ENCODE measurements at regions not wholly inside any gene's neighbourhood (a gene's known extent, or its start where the extent isn't known, plus 50 kb on each side); places are given as distances from the start of the nearest gene placed in this dataset.
"Not testable (repeated sequence)": the region's sequence is repeated elsewhere in the genome, so short reads cannot be mapped to it uniquely, and the experiment has no call there.

DNA sequence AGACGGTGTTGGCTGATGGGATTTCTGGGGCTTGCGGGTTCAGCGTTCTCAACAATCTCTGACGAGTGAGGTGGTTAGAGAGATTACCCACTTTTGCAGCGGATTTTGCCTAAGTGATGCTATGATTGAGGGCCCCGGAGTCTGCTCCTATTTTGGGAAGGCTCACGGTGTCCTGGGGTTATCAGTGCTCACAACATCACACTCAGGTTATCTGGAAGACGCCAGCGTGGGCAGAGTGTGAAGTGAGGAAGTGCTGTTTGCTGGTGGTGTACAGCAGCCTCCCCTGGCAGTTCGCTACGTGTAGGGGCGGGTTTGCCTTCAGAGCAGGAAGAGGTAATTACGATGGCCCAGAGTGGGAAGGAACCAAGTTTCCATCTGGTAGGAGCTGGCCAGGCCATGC, 341.2 kb upstream of the IRX2 start:
- Histone ChIP-seq H3K9ac (ENCODE audit: low read depth, low read length) (peak overlapping the region; percentile 51), H3K27ac (ENCODE audit: low read length) (peak overlapping the region; percentile 96), H3K9me3 (ENCODE audit: insufficient read depth, low read length, severe bottlenecking) (no peaks in the 10 kb centered on the region), H3K27me3 (ENCODE audit: insufficient read depth, low read length, poor library complexity) (no peaks in the 10 kb centered on the region), H3K4me3 (ENCODE audit: low read depth in 1 of 2, low read length in 2 of 2) (peak overlapping the region in 1 of 2 experiments; percentile 30; a peak in 2 of 4 replicates), H3K4me2 (ENCODE audit: insufficient read depth, low read length) (peak overlapping the region; percentile 41), H4K20me1 (ENCODE audit: insufficient read depth, low read length) (no peaks in the 10 kb centered on the region), H3K4me1 (ENCODE audit: insufficient read depth, low read length) (peaks cover 59% of the 10 kb centered on the region), H3K79me2 (ENCODE audit: insufficient read depth, low read length) (no peaks in the 10 kb centered on the region), H2AFZ (ENCODE audit: low read depth, low read length) (peak overlapping the region; percentile 59), H3K36me3 (ENCODE audit: insufficient read depth, low read length) (no peaks in the 10 kb centered on the region)
- peak; percentile 75 for ATAC-seq (ENCODE audit: insufficient read depth, low read depth)
- DNase-seq: peak; percentile 77
- TF ChIP-seq CTCF (IDR thresholded peaks at IDR 0.05; ENCODE audit: borderline replicate concordance, extremely low read depth, low read length, poor library complexity, severe bottlenecking): peak; percentile 34
- TF ChIP-seq EZH2 (IDR thresholded peaks at IDR 0.05; ENCODE audit: borderline replicate concordance, low read depth, low read length, severe bottlenecking): no peak

- H4K20me1 ChIP-seq (ENCODE audit: insufficient read depth, low read length): no peaks in the 10 kb centered on the region
- DNase-seq (peak; percentile 62), ATAC-seq (ENCODE audit: insufficient read depth, low read depth) (peak; percentile 34)
- H3K27ac ChIP-seq (ENCODE audit: low read length): peak overlapping the region; percentile 96
- H2AFZ ChIP-seq (ENCODE audit: low read depth, low read length): peak overlapping the region; percentile 59
- H3K9me3 ChIP-seq (ENCODE audit: insufficient read depth, low read length, severe bottlenecking): no peaks in the 10 kb centered on the region
- H3K79me2 ChIP-seq (ENCODE audit: insufficient read depth, low read length): no peaks in the 10 kb centered on the region
- H3K36me3 ChIP-seq (ENCODE audit: insufficient read depth, low read length): no peaks in the 10 kb centered on the region
- H3K27me3 ChIP-seq (ENCODE audit: insufficient read depth, low read length, poor library complexity): no peaks in the 10 kb centered on the region
- TF ChIP-seq CTCF (IDR thresholded peaks at IDR 0.05; ENCODE audit: borderline replicate concordance, extremely low read depth, low read length, poor library complexity, severe bottlenecking) (no peak), EZH2 (IDR thresholded peaks at IDR 0.05; ENCODE audit: borderline replicate concordance, low read depth, low read length, severe bottlenecking) (no peak)
- peak overlapping the region; percentile 41 for H3K4me2 ChIP-seq (ENCODE audit: insufficient read depth, low read length)
- H3K9ac ChIP-seq (ENCODE audit: low read depth, low read length): peak overlapping the region; percentile 51
- peaks cover 59% of the 10 kb centered on the region for H3K4me1 ChIP-seq (ENCODE audit: insufficient read depth, low read length)
- H3K4me3 ChIP-seq (ENCODE audit: low read depth in 1 of 2, low read length in 2 of 2): peak overlapping the region in 1 of 2 experiments; percentile 30; a peak in 2 of 4 replicates
Observed at GRCh38 chr5:3092211-3092610, 340.7 kb upstream of the IRX2 start.

- peak; percentile 58 for DNase-seq
- no peaks in the 10 kb centered on the region for H4K20me1 ChIP-seq (ENCODE audit: insufficient read depth, low read length)
- TF ChIP-seq CTCF (IDR thresholded peaks at IDR 0.05; ENCODE audit: borderline replicate concordance, extremely low read depth, low read length, poor library complexity, severe bottlenecking) (no peak), EZH2 (IDR thresholded peaks at IDR 0.05; ENCODE audit: borderline replicate concordance, low read depth, low read length, severe bottlenecking) (no peak)
- peak; percentile 51 for ATAC-seq (ENCODE audit: insufficient read depth, low read depth)
- 0 out of 2 replicates have a peak overlapping the region, but pooled peaks have one; percentile 17 for H2AFZ ChIP-seq (ENCODE audit: low read depth, low read length)
- peak overlapping the region; percentile 51 for H3K9ac ChIP-seq (ENCODE audit: low read depth, low read length)
- H3K4me3 ChIP-seq (ENCODE audit: low read depth in 1 of 2, low read length in 2 of 2): no peak overlapping the region
- H3K4me1 ChIP-seq (ENCODE audit: insufficient read depth, low read length): peaks cover 59% of the 10 kb centered on the region
- H3K27ac ChIP-seq (ENCODE audit: low read length): peak overlapping the region; percentile 96
- H3K4me2 ChIP-seq (ENCODE audit: insufficient read depth, low read length): peak overlapping the region; percentile 37; the same call in 1 of the 2 replicates
- no peaks in the 10 kb centered on the region for H3K36me3 ChIP-seq (ENCODE audit: insufficient read depth, low read length)
- no peaks in the 10 kb centered on the region for H3K9me3 ChIP-seq (ENCODE audit: insufficient read depth, low read length, severe bottlenecking)
- no peaks in the 10 kb centered on the region for H3K79me2 ChIP-seq (ENCODE audit: insufficient read depth, low read length)
- H3K27me3 ChIP-seq (ENCODE audit: insufficient read depth, low read length, poor library complexity): no peaks in the 10 kb centered on the region
Observed at GRCh38 chr5:3091040-3091774, 339.7 kb upstream of the IRX2 start.

GRCh38 chr5:3090305-3090704, 338.8 kb upstream of the IRX2 start:
- not testable (repeated sequence) for H3K27me3 ChIP-seq (ENCODE audit: insufficient read depth, low read length, poor library complexity); H3K36me3 ChIP-seq (ENCODE audit: insufficient read depth, low read length); H2AFZ ChIP-seq (ENCODE audit: low read depth, low read length); H3K4me3 ChIP-seq (ENCODE audit: low read depth in 1 of 2, low read length in 2 of 2); H3K9me3 ChIP-seq (ENCODE audit: insufficient read depth, low read length, severe bottlenecking); H3K79me2 ChIP-seq (ENCODE audit: insufficient read depth, low read length); H4K20me1 ChIP-seq (ENCODE audit: insufficient read depth, low read length)
- H3K4me1 ChIP-seq (ENCODE audit: insufficient read depth, low read length): peaks cover 59% of the 10 kb centered on the region
- H3K9ac ChIP-seq (ENCODE audit: low read depth, low read length): peak overlapping the region; percentile 51; the same call in 1 of the 2 replicates
- peak overlapping the region; percentile 96 for H3K27ac ChIP-seq (ENCODE audit: low read length)
- DNase-seq (peak; percentile 76), ATAC-seq (ENCODE audit: insufficient read depth, low read depth) (peak; percentile 67)
- peak overlapping the region; percentile 35; the same call in 1 of the 2 replicates for H3K4me2 ChIP-seq (ENCODE audit: insufficient read depth, low read length)

Measured in DND-41 (cell line).